Dedifferentiated amniotic fluid mesenchymal stem cell (primary cell): ENCODE measurements at regions not wholly inside any gene's neighbourhood (a gene's known extent, or its start where the extent isn't known, plus 50 kb on each side); places are given as distances from the start of the nearest gene placed in this dataset.

Source experiments
- DNase-seq: peaks from one replicate; pipeline ENCODE4 v3.0.0-alpha.2; 2016; ENCODE audit errors: extremely low spot score

DNA sequence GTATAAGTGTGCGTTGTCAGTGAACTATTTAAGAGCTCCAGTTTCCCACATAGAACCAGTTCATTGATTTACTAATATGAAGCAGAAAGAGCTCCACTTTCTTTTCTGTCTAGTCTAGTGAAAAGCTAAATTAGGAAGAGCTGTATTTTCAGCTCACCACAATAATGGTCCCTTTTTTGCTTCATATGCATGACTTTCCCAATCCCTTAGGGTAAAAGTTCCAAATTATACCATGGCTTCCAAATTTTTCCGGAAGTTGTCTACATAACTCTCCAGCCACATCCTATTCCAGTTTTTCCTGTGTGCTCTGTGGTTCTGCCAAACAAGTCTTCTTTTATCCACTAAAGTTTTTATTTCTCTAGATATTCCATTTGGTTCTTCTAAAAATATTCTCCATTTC is 685.2 kb downstream of the REEP3 start:
- DNase-seq: no peak

DNA sequence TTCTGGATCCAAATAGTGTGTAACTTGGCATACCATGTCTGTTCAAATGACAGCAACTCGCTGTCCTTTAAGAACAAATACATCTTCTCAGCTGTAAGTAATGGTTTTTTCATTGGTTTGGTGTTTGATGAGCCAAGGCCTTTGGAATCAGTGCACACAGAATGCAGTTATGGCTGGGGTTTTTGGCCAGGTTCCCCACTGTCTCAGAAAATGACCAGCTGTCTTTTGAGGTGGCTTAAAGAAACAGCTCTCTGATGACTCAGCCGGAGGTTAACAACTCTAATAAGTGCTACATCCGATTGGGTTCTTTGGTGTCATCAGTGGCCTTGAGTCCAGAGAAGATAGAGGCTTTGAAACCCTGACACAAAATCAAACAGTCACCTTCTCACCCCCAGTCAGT is 688.4 kb downstream of the REEP3 start:
- DNase-seq: no peak

DNA sequence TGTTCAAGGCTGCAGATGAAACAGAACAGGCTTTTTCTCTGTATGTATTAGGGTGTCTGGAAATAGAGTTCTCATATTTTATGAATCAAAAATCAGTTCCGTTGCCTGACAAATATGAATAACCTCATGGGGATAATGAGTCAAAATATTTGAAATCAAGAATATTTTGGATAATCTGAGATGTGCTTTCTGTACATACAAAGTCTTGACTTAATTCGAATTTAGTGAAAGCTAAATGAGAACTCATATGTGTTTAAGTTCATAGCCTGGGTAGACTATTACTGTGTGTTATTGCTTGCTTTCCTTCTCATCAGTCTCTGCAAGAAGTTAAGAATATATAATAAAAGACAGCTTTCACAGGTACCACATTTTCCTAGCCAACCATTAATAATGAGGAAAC is 689.0 kb downstream of the REEP3 start:
- no peak for DNase-seq

DNA sequence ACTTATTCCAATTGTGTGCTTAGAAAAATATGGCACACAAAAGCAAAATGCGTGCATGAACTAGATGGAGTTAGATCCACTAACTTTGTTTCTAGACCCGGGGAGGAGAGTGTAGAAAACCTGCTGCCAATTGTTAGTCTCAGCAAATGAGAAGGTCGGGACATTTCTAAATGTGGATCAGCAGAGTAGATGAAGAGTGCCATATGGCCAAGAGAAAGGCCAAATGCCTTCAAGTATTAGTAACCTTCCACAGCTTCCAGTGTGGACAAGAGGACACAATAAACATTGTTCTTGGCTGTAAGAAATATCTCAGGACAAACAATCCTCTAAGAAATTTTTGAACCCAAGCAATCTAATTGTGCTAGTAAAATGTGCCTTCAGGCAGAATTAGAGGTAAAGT is 690.3 kb downstream of the REEP3 start:
- no peak for DNase-seq

DNA sequence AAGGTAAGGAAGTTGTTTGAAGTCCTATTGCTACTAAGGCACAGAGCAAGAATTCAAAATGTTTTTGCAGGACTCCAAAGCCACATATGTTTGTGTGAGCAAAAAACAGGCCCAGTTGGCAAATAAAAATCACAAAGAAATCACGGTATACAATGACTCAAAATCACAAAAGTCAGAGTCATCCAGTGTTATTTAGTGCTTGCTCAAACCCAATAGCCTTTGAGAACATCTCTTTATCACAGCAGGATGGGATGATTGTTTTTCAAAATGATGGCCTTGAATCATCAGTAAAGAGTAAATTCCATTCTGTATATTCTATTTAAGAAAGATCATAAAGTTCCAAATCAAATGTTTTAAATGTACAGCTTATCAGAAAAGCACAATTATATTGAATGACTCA is 693.9 kb downstream of the REEP3 start:
- no peak for DNase-seq

DNA sequence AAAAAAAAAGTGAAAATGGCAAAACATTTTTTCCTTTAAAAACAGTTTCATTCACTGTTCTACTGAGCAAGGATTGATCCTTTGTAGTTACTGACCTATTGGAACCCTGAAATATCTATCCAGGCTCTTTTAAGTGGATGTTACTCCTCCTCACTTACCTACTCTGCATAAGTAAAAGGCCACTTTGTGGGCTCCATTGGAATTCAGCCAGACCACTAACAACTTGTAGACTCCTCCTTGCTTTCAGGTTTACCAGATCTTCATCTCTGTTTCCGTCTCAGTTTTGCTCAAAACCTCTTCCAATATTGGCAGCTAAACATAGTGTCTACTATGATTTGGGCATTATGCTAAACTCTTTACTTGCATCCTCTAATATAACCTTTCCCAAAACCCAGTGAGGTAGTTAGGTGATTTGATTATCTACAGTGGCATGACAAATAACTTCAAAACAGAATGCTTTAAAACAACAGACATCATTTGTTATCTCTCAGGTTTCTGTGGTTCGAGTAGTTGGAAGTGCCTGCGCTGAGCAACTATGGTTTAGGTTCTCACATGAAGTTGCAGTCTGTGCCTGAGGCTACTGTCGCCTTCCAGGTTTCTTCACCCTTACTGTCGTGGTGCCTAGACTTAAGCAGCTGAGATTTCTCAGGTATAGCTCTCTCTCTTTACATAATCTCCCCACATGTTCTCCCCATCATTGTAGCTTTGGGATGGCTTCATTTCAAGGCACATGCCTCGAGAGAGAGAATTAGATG is 698.2 kb downstream of the REEP3 start:
- DNase-seq: no peak

DNA sequence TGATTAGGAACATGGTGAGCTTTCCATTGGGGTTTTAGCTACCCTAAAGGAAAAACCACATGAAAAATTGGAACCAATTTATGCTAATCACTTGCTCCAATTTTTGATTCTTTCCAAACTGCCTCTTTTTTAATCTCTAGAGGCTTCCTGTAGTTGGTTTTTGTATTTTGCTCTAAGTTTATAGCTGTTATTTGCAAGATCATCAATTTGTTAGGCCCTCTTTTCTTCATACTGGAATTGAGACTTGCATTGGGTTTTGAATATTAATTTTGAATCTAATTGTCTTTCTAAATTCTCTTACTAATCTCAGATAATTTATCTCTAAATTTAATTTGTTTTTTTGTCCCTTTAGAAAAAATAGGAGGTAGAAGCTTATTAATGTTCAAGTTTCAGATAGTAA is 713.3 kb downstream of the REEP3 start:
- DNase-seq: no peak

DNA sequence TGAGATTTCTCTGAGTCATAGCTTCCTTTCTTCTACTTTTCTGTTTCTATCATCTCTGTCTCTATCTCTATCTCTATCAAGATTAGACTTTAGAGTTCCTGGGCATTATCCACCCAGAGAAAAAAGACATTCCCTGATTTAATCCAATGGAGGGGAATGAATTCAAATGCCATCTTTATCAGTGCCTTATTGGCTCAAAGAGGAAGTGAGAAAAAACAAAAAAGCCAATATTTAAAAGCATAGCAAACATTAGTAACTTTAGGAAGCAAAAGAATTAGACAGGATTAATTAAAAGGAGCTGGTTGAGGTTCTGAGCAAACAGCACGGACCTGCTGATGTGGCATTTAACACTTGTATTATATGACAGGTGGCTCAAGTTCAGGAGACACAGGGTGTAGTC is 736.5 kb downstream of the REEP3 start:
- no peak for DNase-seq

DNA sequence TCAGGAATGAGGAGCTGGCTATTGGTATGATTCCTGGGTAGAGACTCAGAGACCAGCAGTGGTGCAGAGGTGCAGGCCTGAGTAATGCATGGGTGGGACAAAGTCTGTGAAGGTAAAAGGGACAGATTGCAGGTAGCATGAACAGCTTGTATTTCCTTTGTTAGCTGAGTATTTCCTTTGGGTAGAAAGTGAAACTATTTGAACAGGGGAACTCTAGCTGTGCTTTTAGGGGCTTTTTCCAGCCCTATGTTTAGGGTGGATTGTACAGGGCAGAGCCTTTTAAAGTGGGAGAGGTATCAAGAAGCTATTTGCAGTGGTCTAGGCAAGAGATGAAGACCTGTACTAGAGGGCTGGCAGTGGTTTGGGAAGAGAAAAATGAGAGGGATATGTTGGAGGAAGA is 739.9 kb downstream of the REEP3 start:
- no peak for DNase-seq

DNA sequence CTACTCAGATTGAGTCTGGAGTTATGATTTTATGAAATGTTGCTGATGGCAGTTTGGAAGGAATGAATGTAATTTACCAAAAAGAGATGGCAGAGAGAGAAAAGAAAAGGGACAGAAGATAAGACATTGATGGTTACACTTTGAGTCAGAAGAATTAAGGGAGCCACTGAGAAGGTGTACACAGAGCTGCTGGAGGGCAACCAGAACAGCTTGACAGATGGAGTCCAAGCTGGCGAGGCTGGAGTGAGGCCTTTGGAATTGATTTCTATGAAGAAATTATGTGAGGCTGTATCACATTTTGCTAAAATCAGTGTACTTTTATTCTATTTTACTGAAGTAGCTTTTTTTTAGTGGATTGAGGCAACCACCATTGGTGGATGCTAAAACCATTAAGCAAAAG is 740.5 kb downstream of the REEP3 start:
- no peak for DNase-seq

DNA sequence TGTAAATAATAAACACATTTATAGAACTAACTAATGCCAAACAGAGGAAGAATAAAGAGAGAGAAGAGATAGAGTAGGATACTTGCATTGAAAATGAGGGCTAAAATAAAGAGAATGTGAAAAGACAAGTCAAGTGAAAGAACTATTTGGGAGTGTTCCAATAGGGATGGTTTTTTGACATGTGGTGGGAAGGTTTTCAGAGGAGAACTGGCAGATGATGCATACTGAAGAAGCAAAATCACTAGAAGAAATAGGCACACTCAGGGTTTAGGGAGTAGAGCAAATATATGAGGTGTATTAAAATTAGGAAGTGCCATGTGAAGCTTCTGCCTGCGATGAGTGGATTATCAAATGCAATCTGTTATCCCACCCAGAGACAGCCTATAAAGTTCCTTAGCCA is 744.8 kb downstream of the REEP3 start:
- DNase-seq: no peak

DNA sequence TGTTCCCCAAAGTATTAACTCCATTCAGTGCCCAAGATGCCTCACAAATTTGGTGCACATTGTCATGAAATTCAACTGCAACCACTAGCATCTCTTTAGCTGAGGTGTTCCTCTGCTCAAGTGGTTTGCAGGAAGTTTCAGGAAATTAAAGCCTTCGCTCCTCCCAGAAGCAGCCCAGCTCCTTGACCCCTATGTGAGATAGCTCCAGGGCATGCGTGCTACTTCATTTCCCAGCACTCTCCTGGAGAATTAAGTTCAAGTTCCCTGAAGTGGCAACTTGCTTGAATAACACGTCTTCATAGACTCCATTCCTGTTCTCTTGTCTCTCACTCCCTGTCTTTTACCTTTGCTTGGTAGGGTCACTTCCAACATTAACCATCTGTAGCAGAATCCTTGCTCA is 750.3 kb downstream of the REEP3 start:
- DNase-seq: no peak

DNA sequence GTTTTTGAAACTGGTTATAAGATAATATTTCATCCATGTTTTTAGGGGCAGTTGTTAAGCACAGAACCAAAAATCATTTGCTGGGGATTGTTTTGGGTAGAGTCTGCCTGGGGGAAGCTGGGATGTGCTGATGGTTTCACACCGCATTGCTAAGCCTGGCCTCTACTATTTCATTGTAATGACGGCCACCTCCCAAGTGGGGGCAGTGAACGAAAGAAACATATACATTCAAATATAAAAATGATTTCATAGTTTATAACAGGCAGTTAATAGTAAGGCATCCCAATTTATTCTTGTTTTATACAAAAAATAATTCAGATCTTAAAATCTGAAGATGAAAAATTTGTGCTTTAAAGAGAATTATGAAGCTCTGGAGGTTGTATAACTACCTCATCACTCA is 750.8 kb downstream of the REEP3 start:
- no peak for DNase-seq

DNA sequence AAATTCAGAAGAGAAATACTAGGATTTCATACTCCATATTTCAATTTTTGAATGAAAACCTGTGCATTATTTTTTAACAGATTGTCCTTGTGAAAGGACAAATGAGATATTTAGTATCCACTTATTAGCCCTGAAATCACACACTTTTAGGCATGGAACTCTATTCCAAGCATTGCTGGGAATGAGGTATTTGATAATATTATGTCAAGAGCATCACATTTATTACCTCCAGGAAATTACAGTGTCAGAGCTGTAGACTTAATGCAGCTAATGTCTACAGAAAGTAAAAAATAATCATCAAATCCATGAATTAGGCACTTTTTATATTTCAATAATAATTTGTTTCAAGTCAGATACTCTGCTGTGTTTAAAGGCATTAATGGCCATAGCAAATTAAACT is 753.8 kb downstream of the REEP3 start:
- DNase-seq: no peak

DNA sequence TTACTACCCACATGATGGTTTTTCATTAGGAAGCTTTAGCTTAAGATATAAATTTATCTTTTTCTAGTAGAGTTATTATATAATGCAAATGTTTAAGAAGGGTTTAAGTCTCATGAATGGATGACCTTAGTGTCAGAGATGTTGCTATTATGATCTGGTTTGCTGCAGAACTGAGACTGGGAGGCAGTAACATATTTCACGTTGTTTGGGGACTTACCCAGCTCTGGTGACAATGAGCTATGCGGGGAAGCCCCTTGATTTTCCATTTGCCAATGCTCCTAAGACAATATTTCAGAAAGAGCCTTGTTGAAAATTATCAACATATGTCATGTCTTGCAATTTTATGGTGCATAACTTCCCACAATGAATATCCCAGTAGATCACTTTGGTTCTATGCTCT is 754.6 kb downstream of the REEP3 start:
- DNase-seq: no peak

DNA sequence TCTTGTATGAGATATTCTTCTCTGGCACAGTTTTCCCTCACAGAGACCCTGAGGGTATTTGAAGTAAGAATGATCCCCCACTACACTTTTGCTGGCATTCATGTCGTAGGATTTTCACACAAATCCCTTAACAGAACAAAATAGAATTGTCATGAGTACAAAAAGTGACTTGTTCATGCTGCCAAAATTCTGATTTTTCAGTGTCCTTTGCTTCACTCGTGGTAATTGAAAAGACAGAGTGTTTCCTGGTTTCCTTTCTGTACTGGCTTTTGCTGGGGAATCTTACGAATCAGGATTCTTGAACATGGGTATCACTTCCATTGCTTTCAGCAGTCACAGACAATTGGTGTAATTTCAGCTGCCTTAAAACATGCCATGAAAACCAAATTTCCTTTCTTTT is 756.3 kb downstream of the REEP3 start:
- DNase-seq: no peak

DNA sequence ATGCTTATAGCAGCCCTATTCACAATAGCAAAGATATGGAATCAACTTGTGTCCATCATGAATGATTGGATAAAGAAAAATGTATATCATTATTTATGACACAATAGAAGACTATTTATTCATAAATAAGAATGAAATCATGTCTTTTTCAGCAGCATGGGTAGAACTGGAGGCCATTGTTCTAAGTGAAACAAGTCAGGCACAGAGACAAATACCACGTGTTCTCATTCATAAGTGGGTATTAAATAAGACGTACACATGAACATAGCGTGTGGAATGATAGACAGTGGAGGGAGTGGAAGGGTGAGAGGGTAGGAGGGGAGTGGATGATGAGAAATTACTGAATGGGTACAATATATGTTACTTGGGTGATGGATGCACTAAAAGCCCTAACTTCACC is 762.4 kb downstream of the REEP3 start:
- no peak for DNase-seq

DNA sequence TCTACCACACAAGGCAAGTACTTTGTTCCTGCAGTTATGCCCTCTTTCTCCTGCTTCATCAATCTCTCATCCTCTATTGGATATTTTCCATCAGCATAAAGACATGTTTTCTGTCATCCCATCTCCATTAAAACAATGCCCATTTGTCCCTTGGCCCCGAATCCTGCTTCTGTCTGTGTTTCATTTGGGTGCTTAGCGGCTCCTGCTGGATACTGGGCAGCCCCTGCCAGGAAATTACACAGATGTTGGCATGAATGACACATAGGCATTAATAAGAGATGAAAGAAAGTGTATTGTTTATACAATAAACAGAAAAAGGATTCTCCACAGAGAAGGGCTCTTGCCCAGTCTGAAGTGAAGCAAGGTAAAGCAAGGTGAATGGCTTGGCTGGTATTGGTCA is 765.3 kb downstream of the REEP3 start:
- no peak for DNase-seq

DNA sequence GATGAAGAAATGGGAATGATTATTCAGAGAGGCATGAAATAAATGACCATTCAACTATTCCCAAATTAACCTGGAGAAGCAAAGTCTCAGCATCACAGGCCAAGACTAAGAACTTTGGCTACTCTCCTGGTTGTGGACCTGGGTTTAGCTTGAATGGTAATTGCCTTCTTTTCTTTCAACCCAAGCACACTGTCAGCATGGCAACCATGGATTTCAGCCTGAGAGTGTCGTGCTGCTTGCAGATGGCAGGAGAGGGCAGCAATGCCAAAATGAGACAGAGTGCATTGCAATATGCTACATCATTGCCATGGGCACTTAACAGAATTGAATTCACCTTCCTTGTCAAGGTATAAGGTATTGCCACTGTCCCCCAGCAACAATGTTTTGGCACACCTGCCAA is 767.2 kb downstream of the REEP3 start:
- no peak for DNase-seq

DNA sequence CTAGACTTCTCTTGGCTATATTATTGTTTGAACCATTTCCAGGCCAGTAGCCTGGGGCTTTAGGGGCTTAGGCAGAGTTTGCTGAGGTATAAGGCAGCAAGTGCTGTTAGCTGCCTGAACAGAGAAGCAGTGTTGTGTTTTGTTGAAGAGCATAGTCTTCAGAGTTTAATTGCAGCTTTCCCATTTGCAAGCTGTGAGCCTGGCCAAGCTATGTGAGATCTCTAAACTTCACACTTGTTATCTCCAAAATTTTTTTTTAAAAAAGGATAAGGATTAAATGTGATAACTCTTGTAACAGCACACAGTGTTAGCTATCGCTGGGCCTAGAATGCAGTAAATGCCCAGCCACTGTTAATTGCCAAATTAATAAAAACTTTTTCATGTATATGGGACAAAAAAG is 782.4 kb downstream of the REEP3 start:
- DNase-seq: no peak

DNA sequence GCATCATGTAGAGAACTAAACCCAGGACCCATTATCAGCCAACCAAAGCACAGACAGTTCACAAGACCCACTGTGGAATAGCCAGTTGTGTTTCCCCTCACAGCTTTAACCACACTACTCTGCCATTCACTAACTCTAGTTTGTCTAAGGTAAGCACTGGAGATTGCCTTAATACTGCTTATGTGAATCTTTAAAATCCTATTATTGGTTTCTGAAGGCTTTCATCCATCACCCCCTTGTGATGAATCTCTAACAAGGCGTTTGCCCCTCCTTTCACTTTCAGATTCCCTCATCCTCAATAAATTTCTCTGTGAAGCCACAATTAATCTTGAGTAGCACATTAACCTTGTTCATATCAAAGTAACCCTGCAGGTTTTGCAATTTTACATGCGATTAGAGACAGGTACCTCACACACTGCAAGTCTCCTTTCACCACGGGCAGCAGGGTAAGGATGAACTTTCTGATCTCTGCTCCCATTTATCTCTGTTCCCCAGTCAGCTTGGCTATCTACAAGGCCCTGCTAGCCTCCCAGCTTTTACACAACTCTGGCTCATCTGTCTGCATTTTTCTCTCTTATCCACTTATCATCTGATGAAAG is 785.6 kb downstream of the REEP3 start:
- DNase-seq: no peak

DNA sequence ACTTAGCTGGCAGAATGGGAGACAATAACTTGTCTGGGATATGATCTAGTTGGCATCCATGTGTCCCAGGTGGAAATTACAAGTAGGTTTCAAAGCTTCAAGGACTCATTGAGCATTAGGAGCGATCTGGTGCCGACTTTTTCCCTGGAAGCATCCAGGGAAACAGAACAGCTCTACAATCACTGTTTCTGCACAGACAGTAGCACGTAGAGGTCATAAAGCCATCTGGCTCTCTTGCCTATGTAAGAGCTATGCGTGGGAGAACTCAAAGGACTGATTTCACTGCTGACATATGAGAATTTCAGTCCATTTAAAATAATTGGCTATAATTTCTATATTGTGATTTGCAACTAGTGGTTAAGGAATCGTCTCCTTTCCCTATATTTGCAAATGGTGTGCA is 791.7 kb downstream of the REEP3 start:
- DNase-seq: no peak

DNA sequence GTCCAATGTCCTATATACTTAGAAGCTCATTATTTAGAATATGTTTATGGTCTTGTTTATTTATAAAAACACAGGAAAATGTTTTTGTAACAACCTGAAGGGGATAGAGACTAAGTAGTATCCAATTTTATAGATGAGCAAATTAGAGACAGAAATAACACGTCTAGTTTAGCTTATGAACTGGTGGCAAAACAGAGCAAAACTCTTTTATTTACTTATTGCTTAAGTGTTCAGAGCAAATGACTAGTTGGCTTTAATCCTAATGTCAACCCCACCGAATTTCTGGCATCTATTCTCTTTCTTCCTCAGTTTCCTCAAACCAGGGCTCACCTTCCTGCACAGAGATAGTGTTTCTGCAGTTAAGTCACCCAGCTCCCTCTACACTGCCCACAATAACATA is 792.8 kb downstream of the REEP3 start:
- DNase-seq: no peak

DNA sequence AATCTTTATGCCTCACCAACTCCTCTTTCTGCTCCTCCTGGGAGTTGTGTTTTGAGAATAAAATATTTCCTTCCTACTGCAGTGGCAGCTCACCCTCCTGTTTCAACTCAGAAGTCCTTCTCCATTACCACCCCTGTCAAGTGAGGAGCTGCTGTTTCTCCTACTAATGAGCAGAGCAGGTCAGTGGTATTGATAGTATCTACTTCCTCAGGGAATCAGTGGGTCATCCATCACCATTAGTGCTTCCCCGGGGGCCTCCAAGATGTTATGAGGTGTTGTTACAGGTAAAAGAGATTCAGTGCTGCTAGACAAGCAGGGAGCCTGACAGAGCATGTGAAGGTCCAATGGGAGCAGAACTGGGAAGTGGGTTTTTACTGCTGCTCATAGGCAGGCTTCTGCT is 795.2 kb downstream of the REEP3 start:
- no peak for DNase-seq
